ENCODE measurements at regions not wholly inside any gene's neighbourhood (a gene's known extent, or its start where the extent isn't known, plus 50 kb on each side); places are given as distances from the start of the nearest gene placed in this dataset.

GRCh38 chr4:96955691-96956090, 1115.8 kb downstream of the PDHA2 start:
- TF ChIP-seq, protein P1, sequence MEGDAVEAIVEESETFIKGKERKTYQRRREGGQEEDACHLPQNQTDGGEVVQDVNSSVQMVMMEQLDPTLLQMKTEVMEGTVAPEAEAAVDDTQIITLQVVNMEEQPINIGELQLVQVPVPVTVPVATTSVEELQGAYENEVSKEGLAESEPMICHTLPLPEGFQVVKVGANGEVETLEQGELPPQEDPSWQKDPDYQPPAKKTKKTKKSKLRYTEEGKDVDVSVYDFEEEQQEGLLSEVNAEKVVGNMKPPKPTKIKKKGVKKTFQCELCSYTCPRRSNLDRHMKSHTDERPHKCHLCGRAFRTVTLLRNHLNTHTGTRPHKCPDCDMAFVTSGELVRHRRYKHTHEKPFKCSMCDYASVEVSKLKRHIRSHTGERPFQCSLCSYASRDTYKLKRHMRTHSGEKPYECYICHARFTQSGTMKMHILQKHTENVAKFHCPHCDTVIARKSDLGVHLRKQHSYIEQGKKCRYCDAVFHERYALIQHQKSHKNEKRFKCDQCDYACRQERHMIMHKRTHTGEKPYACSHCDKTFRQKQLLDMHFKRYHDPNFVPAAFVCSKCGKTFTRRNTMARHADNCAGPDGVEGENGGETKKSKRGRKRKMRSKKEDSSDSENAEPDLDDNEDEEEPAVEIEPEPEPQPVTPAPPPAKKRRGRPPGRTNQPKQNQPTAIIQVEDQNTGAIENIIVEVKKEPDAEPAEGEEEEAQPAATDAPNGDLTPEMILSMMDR (IDR thresholded peaks at IDR 0.05): no peak
- TF ChIP-seq POLR2A (IDR thresholded peaks at IDR 0.05): no peak
